ENCODE measurements at regions not wholly inside any gene's neighbourhood (a gene's known extent, or its start where the extent isn't known, plus 50 kb on each side); places are given as distances from the start of the nearest gene placed in this dataset.
A peak's percentile ranks its signal among the peaks of the same experiment; 100 is the strongest.

DNA sequence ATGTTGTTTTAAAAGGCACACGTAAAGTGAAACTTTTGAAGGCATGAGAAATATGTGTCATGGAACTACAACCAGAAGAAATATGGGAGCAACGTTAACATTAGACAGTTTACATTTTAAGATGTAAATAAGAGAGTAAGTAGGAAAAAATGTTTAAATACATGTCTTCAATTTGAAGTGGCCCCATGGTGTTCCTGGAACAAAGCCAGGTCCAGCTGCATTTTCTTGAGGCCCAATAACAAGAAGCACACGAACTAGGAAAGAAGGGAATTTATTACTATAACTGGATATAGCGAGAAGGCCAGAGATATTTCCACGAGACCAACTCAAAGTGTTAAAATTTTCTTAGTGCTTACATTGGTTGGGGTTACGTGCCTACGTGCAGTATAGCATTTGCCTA lies 458.1 kb downstream of the KCTD8 start:
- no peaks in the 10 kb centered on the region for H3K4me1 ChIP-seq (ENCODE audit: insufficient read depth, low read length)
- H3K27ac Mint-ChIP-seq (ENCODE audit: unreplicated experiment), result no peak overlapping the region
- no peak overlapping the region for H3K9ac ChIP-seq (ENCODE audit: low read length)
- DNase-seq (ENCODE audit: low read depth) (no peak), FAIRE-seq (no peak)
- H3K4me3 ChIP-seq (ENCODE audit: insufficient read depth, low read depth, low read length), result no peak overlapping the region
- no peaks in the 10 kb centered on the region for H3K27me3 Mint-ChIP-seq (ENCODE audit: low read depth, unreplicated experiment)
- no peaks in the 10 kb centered on the region for H3K9me3 ChIP-seq (ENCODE audit: insufficient read depth, low read depth, low read length)
- peaks cover 22% of the 10 kb centered on the region for H3K4me1 Mint-ChIP-seq (ENCODE audit: low read depth, unreplicated experiment)
- no peaks in the 10 kb centered on the region for H3K9me3 Mint-ChIP-seq (ENCODE audit: unreplicated experiment)
- TF ChIP-seq, protein P1, sequence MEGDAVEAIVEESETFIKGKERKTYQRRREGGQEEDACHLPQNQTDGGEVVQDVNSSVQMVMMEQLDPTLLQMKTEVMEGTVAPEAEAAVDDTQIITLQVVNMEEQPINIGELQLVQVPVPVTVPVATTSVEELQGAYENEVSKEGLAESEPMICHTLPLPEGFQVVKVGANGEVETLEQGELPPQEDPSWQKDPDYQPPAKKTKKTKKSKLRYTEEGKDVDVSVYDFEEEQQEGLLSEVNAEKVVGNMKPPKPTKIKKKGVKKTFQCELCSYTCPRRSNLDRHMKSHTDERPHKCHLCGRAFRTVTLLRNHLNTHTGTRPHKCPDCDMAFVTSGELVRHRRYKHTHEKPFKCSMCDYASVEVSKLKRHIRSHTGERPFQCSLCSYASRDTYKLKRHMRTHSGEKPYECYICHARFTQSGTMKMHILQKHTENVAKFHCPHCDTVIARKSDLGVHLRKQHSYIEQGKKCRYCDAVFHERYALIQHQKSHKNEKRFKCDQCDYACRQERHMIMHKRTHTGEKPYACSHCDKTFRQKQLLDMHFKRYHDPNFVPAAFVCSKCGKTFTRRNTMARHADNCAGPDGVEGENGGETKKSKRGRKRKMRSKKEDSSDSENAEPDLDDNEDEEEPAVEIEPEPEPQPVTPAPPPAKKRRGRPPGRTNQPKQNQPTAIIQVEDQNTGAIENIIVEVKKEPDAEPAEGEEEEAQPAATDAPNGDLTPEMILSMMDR (IDR thresholded peaks at IDR 0.05; ENCODE audit: insufficient read depth, low read depth, low read length), result no peak
- no peak for TF ChIP-seq EZH2 (IDR thresholded peaks at IDR 0.05; ENCODE audit: insufficient read depth, low read length)
- H3K36me3 ChIP-seq (ENCODE audit: insufficient read depth, low read length), result no peaks in the 10 kb centered on the region
- H3K27me3 ChIP-seq (ENCODE audit: insufficient read depth, low read length), result no peaks in the 10 kb centered on the region
- H2AFZ ChIP-seq (ENCODE audit: low read depth, low read length), result no peak overlapping the region
- H3K4me2 ChIP-seq (ENCODE audit: low read length), result no peak overlapping the region
- H4K20me1 ChIP-seq (ENCODE audit: insufficient read depth, low read length), result no peaks in the 10 kb centered on the region
- H3K79me2 ChIP-seq (ENCODE audit: insufficient read depth, low read length), result no peaks in the 10 kb centered on the region
- no peaks in the 10 kb centered on the region for H3K36me3 Mint-ChIP-seq (ENCODE audit: low read depth, unreplicated experiment)
- H3K27ac ChIP-seq (ENCODE audit: low read depth, low read length), result no peak overlapping the region
- no peak overlapping the region for H3K4me3 Mint-ChIP-seq (ENCODE audit: unreplicated experiment)

DNA sequence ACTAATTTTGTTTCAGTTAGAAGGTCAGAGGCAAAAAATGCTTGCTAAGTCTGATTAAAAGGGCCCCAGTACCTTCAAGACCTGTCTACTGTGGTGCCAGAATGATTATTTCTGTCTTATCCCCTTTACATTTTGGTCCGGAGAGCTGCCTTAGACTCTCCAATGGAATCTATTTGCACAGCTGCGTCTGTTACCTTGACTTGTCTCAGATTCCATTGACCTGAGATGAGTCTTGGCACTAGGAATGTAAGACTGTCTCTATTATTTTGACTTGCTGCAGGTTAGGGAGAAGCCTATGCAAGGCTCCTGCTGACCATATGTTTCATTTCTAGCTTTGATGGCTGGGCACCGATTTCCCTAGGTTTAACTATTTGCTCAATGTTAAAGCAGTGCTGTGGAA lies 457.6 kb downstream of the KCTD8 start:
- Mint-ChIP-seq H3K4me1 (ENCODE audit: low read depth, unreplicated experiment) (peaks cover 22% of the 10 kb centered on the region), H3K36me3 (ENCODE audit: low read depth, unreplicated experiment) (no peaks in the 10 kb centered on the region), H3K27ac (ENCODE audit: unreplicated experiment) (peak overlapping the region; percentile 28), H3K4me3 (ENCODE audit: unreplicated experiment) (no peak overlapping the region), H3K27me3 (ENCODE audit: low read depth, unreplicated experiment) (no peaks in the 10 kb centered on the region), H3K9me3 (ENCODE audit: unreplicated experiment) (no peaks in the 10 kb centered on the region)
- Histone ChIP-seq H3K79me2 (ENCODE audit: insufficient read depth, low read length) (no peaks in the 10 kb centered on the region), H3K9ac (ENCODE audit: low read length) (no peak overlapping the region), H3K4me2 (ENCODE audit: low read length) (no peak overlapping the region), H3K4me1 (ENCODE audit: insufficient read depth, low read length) (no peaks in the 10 kb centered on the region), H3K4me3 (ENCODE audit: insufficient read depth, low read depth, low read length) (no peak overlapping the region), H3K9me3 (ENCODE audit: insufficient read depth, low read depth, low read length) (no peaks in the 10 kb centered on the region), H4K20me1 (ENCODE audit: insufficient read depth, low read length) (no peaks in the 10 kb centered on the region), H3K27ac (ENCODE audit: low read depth, low read length) (no peak overlapping the region), H2AFZ (ENCODE audit: low read depth, low read length) (no peak overlapping the region), H3K36me3 (ENCODE audit: insufficient read depth, low read length) (no peaks in the 10 kb centered on the region), H3K27me3 (ENCODE audit: insufficient read depth, low read length) (no peaks in the 10 kb centered on the region)
- TF ChIP-seq, protein P1 (IDR thresholded peaks at IDR 0.05; ENCODE audit: insufficient read depth, low read depth, low read length), result no peak
- no peak for TF ChIP-seq EZH2 (IDR thresholded peaks at IDR 0.05; ENCODE audit: insufficient read depth, low read length)
- FAIRE-seq (no peak), DNase-seq (ENCODE audit: low read depth) (no peak)

DNA sequence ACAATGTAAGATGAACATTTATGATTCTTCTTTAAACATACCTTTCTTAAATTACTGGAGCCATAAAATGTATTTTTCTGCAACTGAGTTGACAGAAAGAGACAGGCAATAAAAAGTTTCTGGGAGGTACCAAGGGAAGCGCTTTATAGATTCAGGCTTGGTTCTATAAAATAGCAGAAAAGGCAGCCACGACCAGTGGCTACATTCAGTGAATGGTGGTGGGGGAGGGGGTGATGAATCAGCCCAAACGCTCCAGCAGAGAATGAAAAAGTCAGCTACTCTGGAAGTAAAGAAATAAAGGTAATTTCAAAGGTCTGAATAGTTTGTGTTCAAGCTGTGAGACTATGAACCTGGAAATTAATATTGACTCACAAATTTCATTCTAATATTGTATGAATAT lies 456.1 kb downstream of the KCTD8 start:
- Histone ChIP-seq H4K20me1 (ENCODE audit: insufficient read depth, low read length) (no peaks in the 10 kb centered on the region), H3K4me1 (ENCODE audit: insufficient read depth, low read length) (no peaks in the 10 kb centered on the region), H3K4me2 (ENCODE audit: low read length) (no peak overlapping the region), H3K9ac (ENCODE audit: low read length) (no peak overlapping the region), H3K9me3 (ENCODE audit: insufficient read depth, low read depth, low read length) (no peaks in the 10 kb centered on the region), H3K36me3 (ENCODE audit: insufficient read depth, low read length) (no peaks in the 10 kb centered on the region), H3K79me2 (ENCODE audit: insufficient read depth, low read length) (no peaks in the 10 kb centered on the region), H2AFZ (ENCODE audit: low read depth, low read length) (no peak overlapping the region), H3K4me3 (ENCODE audit: insufficient read depth, low read depth, low read length) (no peak overlapping the region), H3K27me3 (ENCODE audit: insufficient read depth, low read length) (no peaks in the 10 kb centered on the region), H3K27ac (ENCODE audit: low read depth, low read length) (no peak overlapping the region)
- no peak overlapping the region for H3K27ac Mint-ChIP-seq (ENCODE audit: unreplicated experiment)
- H3K9me3 Mint-ChIP-seq (ENCODE audit: unreplicated experiment), result no peaks in the 10 kb centered on the region
- FAIRE-seq, result no peak
- peaks cover 22% of the 10 kb centered on the region for H3K4me1 Mint-ChIP-seq (ENCODE audit: low read depth, unreplicated experiment)
- TF ChIP-seq, protein P1 (IDR thresholded peaks at IDR 0.05; ENCODE audit: insufficient read depth, low read depth, low read length), result no peak
- TF ChIP-seq EZH2 (IDR thresholded peaks at IDR 0.05; ENCODE audit: insufficient read depth, low read length), result no peak
- DNase-seq (ENCODE audit: low read depth), result no peak
- H3K36me3 Mint-ChIP-seq (ENCODE audit: low read depth, unreplicated experiment), result no peaks in the 10 kb centered on the region
- H3K4me3 Mint-ChIP-seq (ENCODE audit: unreplicated experiment), result no peak overlapping the region
- H3K27me3 Mint-ChIP-seq (ENCODE audit: low read depth, unreplicated experiment), result no peaks in the 10 kb centered on the region
